ENCODE measurements at regions not wholly inside any gene's neighbourhood (a gene's known extent, or its start where the extent isn't known, plus 50 kb on each side); places are given as distances from the start of the nearest gene placed in this dataset.
"Not testable (repeated sequence)": the region's sequence is repeated elsewhere in the genome, so short reads cannot be mapped to it uniquely, and the experiment has no call there.

GRCh38 chr17:71801301-71801700 is 319.5 kb upstream of the SOX9 start:
- TF ChIP-seq CTCF (IDR thresholded peaks at IDR 0.05): no peak
- no peak overlapping the region for H3K27ac ChIP-seq

DNA sequence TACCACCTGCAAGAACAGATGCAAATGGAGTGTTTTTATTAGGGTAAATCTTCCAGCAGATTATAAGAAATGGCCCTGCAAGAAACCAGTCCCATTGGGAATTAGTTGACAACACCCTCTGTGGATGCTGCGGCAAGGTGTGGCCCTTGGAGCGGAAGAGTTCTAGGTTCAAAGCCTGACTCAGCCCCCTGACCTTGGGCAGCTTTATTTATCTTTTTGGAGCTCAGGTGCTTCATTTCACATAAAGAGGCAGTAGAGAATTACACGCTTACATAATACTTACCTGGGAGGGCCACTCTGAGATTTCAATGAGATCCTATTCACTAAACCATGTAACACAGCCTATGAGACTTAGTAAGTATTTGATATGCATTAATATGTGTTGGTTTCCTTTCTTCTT is 318.2 kb upstream of the SOX9 start:
- no peaks in the 10 kb centered on the region for H3K36me3 ChIP-seq
- H3K4me1 ChIP-seq (ENCODE audit: control insufficient read depth in 1 of 2, insufficient read depth in 1 of 2, low read depth in 1 of 2, low read length in 1 of 2): no peaks in the 10 kb centered on the region
- no peaks in the 10 kb centered on the region for H3K27me3 ChIP-seq
- H3K27ac ChIP-seq: no peak overlapping the region
- no peak overlapping the region for H3K4me3 ChIP-seq (ENCODE audit: low read depth in 1 of 2, low read length in 1 of 2)
- H3K9me3 ChIP-seq: no peaks in the 10 kb centered on the region
- TF ChIP-seq CTCF (IDR thresholded peaks at IDR 0.05): no peak

More at GRCh38 chr17:71801301-71801700, 319.5 kb upstream of the SOX9 start:
- Histone ChIP-seq H3K27me3 (no peaks in the 10 kb centered on the region), H3K4me1 (ENCODE audit: control insufficient read depth in 1 of 2, insufficient read depth in 1 of 2, low read depth in 1 of 2, low read length in 1 of 2) (no peaks in the 10 kb centered on the region), H3K4me3 (ENCODE audit: low read depth in 1 of 2, low read length in 1 of 2) (no peak overlapping the region), H3K36me3 (no peaks in the 10 kb centered on the region), H3K9me3 (no peaks in the 10 kb centered on the region)

DNA sequence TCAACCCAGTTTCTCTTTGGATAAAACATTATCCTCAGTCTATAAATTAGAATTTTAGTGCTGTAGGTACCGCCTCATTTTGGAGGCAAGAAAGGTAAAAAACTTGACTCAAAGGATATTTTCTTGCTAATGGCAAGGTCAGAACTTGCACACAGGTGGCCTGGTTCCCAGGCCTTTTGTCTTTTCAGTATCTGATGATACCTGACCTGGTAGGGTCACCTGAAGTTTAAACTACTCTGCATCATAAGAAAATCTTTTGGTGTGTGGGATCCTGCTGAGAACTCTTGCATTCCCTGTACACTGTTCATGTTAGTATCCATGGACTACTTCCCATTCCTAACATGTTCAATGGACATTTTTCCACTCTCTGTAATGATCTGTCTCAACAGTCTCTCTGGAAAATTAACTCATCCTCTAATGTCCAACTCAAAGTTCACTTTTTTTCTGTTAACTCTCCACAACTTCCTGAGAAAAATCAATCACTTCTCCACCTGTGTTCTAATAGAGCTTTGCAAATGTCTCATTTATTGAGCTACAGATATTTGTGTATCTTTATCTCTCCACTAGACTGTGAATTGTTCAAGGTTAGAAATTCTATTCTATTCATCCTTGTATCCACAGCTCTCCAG is 317.1 kb upstream of the SOX9 start:
- Histone ChIP-seq H3K9me3 (no peaks in the 10 kb centered on the region), H3K36me3 (no peaks in the 10 kb centered on the region), H3K27ac (no peak overlapping the region), H3K27me3 (no peaks in the 10 kb centered on the region), H3K4me3 (ENCODE audit: low read depth in 1 of 2, low read length in 1 of 2) (no peak overlapping the region), H3K4me1 (ENCODE audit: control insufficient read depth in 1 of 2, insufficient read depth in 1 of 2, low read depth in 1 of 2, low read length in 1 of 2) (no peaks in the 10 kb centered on the region)
- TF ChIP-seq CTCF (IDR thresholded peaks at IDR 0.05): no peak

- no peaks in the 10 kb centered on the region for H3K27me3 ChIP-seq
- H3K9me3 ChIP-seq: no peaks in the 10 kb centered on the region
- no peaks in the 10 kb centered on the region for H3K4me1 ChIP-seq (ENCODE audit: control insufficient read depth in 1 of 2, insufficient read depth in 1 of 2, low read depth in 1 of 2, low read length in 1 of 2)
- no peak overlapping the region for H3K4me3 ChIP-seq (ENCODE audit: low read depth in 1 of 2, low read length in 1 of 2)
- TF ChIP-seq CTCF (IDR thresholded peaks at IDR 0.05): no peak
- H3K27ac ChIP-seq: no peak overlapping the region
- H3K36me3 ChIP-seq: no peaks in the 10 kb centered on the region
Observed at GRCh38 chr17:71809537-71809936, 311.3 kb upstream of the SOX9 start.

DNA sequence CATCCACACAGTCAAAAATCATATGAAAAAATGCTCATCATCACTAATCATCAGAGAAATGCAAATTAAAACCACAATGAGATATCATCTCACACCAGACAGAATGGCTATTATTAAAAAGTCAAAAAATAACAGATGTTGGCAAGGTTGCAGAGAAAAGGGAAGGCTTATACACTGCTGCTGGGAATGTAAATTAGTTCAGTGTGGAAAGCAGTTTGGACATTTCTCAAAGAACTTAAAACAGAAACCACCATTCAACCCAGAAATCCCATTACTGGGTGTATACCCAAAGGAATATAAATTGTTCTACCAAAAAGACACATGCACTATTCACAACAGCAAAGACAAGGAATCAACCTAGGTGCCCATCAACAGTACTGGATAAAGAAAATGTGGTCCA is 307.0 kb upstream of the SOX9 start:
- H3K4me1 ChIP-seq (ENCODE audit: control insufficient read depth in 1 of 2, insufficient read depth in 1 of 2, low read depth in 1 of 2, low read length in 1 of 2); H3K27me3 ChIP-seq; H3K27ac ChIP-seq: not testable (repeated sequence)

GRCh38 chr17:71821511-71821910 is 299.3 kb upstream of the SOX9 start:
- Histone ChIP-seq H3K4me3 (ENCODE audit: low read depth in 1 of 2, low read length in 1 of 2) (no peak overlapping the region), H3K9me3 (no peaks in the 10 kb centered on the region), H3K27ac (no peak overlapping the region), H3K27me3 (no peaks in the 10 kb centered on the region), H3K4me1 (ENCODE audit: control insufficient read depth in 1 of 2, insufficient read depth in 1 of 2, low read depth in 1 of 2, low read length in 1 of 2) (no peaks in the 10 kb centered on the region), H3K36me3 (no peaks in the 10 kb centered on the region)
- no peak for TF ChIP-seq CTCF (IDR thresholded peaks at IDR 0.05)

More for the DNA sequence above, 307.0 kb upstream of the SOX9 start:
- not testable (repeated sequence) for H3K9me3 ChIP-seq; H3K4me3 ChIP-seq (ENCODE audit: low read depth in 1 of 2, low read length in 1 of 2); H3K36me3 ChIP-seq
